Prostate gland (tissue), 2 donors: ENCODE measurements at regions not wholly inside any gene's neighbourhood (a gene's known extent, or its start where the extent isn't known, plus 50 kb on each side); places are given as distances from the start of the nearest gene placed in this dataset.

ENCODE experiments used
- POLR2A ChIP-seq: fragments of 450-650 bp; IDR thresholded peaks from one replicate; pipeline ENCODE4 v1.6.1; 2016; ENCODE audit warnings: antibody characterized with exemption, mild to moderate bottlenecking
- POLR2AphosphoS5 ChIP-seq: sonication (generic); formaldehyde crosslinking; IDR thresholded peaks from one replicate; pipeline ENCODE4 v1.6.1; 2017; ENCODE audit warnings: antibody characterized with exemption
- TF ChIP-seq, protein P1 (sequence below), 4 experiments: fragments of 200-600 bp in 2 of 4; fragments of 450-650 bp in 2 of 4; sonication (generic) in 2 of 4; IDR thresholded peaks; 1 replicate in 3 of 4; 2 replicates in 1 of 4; pipeline ENCODE4 v1.5.1; 2016 to 2019; ENCODE audit warnings: antibody characterized with exemption in 4 of 4, mild to moderate bottlenecking in 2 of 4, moderate library complexity in 2 of 4

DNA sequence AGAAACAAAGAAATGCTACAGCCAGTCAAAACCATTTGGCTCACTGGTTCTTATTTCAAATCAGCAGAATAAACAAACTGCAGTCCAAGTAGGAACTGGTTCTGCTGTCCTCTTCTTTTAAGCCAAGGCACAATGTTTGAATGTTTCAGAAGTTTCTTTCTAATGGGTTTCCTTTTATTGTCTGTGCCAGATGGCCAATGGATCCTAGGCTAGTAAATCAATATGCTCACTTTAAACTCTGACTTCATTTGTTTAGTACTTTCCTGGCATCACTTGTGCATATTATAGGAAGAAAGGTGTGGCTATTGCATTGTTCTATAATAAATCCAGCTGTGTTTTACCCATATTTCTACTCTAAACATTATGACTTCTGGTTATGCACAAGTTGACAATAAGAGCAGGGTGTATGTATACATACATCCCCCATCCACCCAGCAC lies 99.7 kb upstream of the PLCB4 start:
- TF ChIP-seq, protein P1, sequence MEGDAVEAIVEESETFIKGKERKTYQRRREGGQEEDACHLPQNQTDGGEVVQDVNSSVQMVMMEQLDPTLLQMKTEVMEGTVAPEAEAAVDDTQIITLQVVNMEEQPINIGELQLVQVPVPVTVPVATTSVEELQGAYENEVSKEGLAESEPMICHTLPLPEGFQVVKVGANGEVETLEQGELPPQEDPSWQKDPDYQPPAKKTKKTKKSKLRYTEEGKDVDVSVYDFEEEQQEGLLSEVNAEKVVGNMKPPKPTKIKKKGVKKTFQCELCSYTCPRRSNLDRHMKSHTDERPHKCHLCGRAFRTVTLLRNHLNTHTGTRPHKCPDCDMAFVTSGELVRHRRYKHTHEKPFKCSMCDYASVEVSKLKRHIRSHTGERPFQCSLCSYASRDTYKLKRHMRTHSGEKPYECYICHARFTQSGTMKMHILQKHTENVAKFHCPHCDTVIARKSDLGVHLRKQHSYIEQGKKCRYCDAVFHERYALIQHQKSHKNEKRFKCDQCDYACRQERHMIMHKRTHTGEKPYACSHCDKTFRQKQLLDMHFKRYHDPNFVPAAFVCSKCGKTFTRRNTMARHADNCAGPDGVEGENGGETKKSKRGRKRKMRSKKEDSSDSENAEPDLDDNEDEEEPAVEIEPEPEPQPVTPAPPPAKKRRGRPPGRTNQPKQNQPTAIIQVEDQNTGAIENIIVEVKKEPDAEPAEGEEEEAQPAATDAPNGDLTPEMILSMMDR (IDR thresholded peaks at IDR 0.05) = no peak
- peak; percentile 37 for TF ChIP-seq POLR2AphosphoS5
- no peak for TF ChIP-seq POLR2A
